HG03039 (cell line): ENCODE measurements at regions not wholly inside any gene's neighbourhood (a gene's known extent, or its start where the extent isn't known, plus 50 kb on each side); places are given as distances from the start of the nearest gene placed in this dataset.

Experiments
- ATAC-seq: cut with Tn5 transposase; IDR thresholded peaks from one replicate; pipeline ENCODE4 v1.9.1; 2021; ENCODE audit warnings: mild to moderate bottlenecking, moderate library complexity; ENCODE audit not compliant: unreplicated experiment

DNA sequence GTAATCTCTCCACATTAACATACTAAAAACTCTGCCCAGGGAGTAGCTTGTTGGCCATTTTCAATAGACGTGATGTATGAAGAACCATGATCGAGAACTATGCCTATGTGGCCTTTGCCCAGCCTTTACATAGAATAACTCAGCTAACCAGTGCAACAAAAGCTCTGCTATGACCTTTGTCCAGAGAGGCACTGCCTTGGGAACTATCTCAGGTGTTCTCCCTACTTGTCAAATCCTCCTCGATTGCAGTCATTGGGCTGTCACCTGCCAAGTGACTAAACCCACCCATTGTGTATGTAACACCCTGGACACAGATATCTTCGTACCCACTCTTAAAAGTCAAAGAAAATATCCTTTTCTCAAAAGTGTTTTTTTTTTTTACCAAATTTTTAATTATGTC is 610.3 kb upstream of the GALNTL6 start:
- ATAC-seq = no peak

GRCh38 chr4:171186700-171187099 is 626.5 kb upstream of the GALNTL6 start:
- no peak for ATAC-seq

DNA sequence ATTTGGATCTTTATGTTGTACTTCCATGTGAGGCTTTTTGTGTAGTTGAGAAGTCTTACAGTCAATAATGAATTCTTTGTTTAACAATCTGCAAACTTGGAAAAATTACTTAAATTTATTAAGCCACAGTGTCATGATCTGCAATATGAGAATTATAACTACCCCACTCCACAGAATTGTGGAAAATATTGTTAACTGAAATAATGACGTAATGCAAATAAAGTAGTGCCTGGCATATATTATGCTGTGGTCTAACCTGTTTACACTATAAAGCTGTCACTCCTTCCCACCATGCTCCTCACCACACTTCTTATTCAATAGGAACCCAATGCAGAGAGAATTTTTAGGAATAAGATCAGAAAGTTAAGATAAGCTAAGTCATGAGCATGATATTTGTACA is 632.1 kb upstream of the GALNTL6 start:
- ATAC-seq = no peak

- no peak for ATAC-seq
Observed at GRCh38 chr4:171170671-171171070, 642.5 kb upstream of the GALNTL6 start.

DNA sequence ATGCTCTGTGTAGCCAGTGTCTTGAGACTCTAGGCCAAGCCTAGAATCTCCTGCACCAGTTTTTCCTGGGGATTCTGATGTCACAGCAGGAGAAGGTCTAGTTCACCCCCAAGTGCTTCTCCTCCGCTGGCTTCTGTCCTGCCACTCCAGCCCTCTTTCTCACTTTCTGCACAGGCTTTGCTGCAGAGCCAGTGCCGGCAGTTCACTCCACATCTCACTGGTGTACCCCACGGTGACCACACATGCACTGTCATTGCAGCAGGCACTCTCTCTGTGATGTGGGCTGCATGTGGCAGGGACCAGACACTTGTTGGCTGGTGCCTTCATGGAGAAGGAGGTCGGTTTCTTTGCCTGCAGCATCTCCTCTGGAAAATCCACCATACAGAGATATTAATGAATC is 643.8 kb upstream of the GALNTL6 start:
- no peak for ATAC-seq

DNA sequence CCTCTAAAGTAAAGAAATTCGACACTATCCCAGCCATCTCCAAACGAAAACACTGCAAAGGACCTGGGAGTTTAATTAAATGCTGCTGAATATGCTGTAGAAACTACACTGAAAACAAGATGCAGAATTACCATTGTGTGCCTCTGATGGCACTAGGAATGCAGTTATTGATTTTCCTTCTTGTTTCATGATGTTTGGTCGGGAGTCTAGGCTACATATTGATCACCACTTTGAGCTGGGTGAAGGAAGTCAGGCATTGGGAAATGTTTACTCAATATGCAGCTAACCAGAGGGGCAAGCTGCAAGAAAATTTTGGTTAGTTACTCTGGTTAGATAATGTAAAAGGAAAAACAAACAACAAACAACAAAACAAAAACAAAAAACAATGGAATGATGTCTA is 650.7 kb upstream of the GALNTL6 start:
- ATAC-seq = no peak

DNA sequence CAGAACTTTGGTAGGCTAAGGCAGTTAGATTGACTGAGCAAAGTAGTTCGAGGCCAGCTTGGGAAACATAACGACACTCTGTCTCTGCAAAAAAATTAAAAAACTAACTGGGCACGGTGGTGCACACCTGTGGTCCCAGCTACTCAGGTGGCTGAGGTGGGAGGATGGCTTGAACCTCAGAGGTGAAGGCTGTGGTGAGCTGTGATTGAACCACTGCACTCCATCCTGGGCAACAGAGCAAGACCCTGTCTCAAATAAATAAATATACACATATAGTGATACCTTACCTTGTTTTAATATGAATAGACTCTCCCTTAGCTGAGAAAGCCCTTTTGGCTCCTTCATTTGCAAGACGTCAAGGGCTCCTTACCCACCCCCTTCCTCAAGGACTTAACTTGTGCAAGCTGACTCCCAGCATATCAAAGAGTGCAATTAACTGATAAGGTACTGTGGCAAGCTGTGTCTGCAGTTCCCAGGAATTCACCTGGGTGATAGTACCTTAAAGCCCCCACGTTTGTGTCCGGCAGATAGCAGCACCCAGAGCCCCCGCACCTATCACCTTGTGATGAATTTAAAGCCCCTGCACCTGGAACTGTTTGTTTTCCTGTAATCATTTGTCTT is 655.6 kb upstream of the GALNTL6 start:
- no peak for ATAC-seq

GRCh38 chr4:171142639-171143038 is 670.6 kb upstream of the GALNTL6 start:
- no peak for ATAC-seq

- ATAC-seq = no peak
Observed at GRCh38 chr4:171142045-171142444, 671.2 kb upstream of the GALNTL6 start.

DNA sequence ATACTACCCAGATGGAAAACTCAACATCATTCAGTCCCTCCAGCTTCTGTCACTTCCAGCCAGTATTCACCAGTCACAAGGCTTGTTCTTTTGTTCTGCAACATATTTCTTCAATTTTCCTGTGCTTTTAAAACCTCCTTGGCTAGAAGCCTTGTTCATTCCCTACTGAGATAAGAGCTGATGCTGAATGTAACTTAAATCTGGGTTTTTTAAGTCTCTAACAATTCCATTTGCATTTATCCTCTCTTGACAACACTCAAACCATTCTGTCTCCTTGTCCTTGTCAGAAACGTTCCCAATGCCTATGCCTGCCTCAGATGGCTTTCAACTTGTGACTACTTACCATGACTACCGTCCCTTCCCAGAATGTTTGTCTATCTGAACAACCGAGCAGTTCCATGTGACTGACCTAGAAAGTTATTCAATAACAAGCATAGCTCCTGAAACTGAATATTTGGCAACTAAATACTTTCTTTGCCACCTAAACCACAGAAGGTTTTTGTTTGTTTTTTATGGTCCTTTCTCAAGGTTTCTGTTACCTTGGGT is 682.9 kb upstream of the GALNTL6 start:
- no peak for ATAC-seq

DNA sequence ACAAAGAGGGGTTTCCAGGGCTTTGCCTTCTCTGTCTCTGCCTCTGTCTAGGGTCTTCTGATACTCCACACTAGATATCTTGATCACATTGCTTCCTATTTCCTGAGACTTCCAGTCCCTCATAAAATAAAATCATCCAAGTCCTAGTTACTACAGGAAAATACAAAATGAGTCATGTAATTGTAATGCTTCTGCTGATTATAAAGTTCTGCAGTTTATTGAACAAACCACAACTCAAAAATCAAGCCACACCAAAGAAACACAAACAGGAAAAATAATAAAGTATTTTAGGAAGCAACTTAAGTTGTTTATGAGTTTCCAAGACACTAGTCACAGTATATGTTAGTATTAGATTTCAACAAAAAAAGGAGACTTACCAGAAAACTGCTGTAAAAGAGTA is 695.1 kb upstream of the GALNTL6 start:
- ATAC-seq = no peak

- ATAC-seq = no peak
Observed at GRCh38 chr4:171117457-171117856, 695.7 kb upstream of the GALNTL6 start.

DNA sequence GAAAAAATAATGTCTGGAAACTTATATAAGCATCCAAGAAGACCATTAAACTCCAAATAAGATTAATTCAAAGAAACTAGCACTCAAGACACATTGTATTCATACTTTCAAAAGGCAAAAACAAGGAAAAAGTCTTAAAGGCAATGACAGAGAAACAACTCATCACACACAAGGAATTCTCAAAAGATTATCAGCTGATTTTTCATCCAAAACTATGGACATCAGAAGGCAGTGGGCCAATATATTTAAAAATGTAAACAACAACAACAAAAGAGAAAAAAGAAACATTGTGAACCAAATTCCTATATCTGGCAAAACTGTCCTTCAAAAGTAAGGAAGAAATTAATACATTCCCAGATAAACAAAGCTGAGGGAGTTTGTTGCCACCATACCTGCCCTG is 711.4 kb upstream of the GALNTL6 start:
- ATAC-seq = no peak

DNA sequence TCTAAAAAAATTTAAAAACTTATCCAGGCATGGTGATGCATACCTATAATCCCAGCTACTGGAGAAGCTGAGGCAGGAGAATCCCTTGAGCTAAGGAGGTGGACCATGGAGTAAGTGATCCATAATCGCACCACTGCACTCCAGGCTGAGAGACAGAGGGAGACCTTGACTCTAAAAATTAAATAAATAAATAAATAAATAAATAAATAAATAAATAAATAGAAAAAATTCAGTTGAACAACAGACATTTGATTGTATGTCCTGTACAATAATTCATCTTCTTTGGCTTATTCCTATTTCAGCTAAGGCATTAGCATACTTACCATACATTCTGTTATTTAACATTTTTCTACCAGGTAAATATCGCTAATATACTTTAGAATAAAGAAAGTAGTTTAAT is 726.1 kb upstream of the GALNTL6 start:
- no peak for ATAC-seq

- ATAC-seq = no peak
Observed at GRCh38 chr4:171067422-171067821, 745.8 kb upstream of the GALNTL6 start.

DNA sequence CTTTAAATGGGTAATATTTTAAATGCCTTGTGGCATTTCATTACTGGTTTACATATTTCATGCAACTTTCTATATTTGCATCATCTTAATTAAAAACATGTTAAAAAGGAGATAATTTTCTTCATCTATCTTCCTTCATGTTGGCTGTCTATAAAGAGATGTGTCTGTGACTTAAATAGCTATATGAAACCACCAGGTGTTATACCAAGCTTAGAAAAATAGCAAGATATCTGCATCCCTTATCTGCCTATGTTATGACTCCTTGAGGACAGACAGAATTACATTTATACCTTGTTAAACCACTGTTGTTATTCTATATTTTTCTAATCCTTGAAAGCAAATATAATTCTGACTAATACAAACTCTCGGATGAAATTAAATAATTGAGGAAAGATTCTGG is 763.8 kb upstream of the GALNTL6 start:
- no peak for ATAC-seq

DNA sequence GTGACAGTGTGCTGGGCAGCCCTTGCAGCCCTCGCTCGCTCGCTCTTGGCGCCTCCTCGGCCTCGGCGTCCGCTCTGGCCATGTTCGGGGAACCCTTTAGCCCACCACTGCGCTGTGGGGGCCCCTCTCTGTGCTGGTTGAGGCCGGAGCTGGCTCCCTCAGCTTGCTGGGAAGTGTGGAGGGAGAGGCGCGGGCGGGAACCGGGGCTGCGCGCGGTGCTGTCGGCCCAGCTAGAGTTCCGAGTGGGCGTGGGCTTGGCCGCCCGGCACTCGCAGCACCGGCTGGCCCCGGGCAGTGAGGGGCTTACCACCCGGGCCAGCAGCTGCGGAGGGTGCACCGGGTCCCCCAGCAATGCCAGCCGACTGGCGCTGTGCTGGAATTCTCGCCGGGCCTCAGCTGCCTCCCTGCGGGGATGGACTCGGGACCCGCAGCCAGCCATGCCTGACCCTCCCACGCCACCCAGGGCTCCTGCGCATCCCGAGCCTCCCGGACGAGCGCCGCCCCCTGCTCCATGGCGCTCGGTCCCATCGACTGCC is 770.1 kb upstream of the GALNTL6 start:
- no peak for ATAC-seq

DNA sequence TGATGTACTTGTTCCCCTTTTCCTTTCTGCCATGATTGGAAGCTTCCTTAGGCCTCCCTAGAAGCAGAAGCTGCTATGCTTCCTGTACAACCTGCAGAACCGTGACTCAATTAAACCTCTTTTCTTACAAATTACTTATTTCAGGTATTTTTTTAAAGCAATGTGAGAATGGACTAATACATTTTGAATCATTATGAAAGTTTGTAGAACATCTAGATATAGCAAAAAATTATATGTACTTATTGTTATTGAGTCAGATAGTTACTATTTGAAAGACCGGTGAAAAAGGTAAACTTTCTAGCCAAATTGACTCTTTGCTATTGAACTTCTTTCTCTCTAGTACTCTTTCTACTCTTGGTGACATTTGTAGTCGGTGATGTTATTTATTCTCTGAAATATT is 777.3 kb upstream of the GALNTL6 start:
- ATAC-seq = no peak

DNA sequence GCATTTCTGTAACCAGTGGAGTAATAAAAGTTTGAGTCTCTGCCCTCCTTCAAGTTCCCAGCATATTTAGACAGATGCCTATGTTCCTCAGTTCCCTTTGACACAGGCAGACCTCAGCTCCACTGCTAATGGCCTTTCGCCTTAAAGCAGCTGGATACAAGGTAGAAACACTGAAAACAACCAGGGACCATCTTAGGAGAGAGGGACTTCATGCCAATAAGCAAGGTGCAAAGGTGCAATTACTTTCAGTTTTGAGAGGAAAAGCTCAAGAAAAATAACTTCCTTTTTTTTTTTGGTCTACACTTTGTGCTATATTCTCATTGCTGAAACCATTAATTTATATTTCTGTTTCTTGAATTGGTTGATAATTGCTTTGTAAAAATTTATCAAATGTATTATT is 781.9 kb upstream of the GALNTL6 start:
- no peak for ATAC-seq

- no peak for ATAC-seq
Observed at GRCh38 chr4:171025776-171026175, 787.4 kb upstream of the GALNTL6 start.

DNA sequence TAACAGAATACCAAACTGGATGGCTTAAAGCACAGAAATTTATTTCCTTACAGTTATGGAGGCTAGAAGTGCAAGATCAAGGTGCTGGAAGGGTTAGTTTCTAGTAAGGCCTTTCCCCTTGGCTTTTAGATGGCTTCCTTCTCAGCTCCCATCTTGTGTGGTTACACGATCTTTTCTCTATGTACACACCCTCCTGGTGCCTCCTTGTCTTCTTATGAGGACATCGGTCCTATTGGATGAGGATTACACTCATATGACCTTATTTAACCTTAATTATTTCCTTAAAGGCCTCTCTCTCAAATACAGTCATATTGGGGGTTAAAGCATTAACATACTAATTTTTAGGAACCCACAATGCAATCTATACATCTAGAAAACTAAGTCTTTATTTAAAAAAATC is 787.9 kb upstream of the GALNTL6 start:
- ATAC-seq = no peak

GRCh38 chr4:171024720-171025303 is 788.4 kb upstream of the GALNTL6 start:
- ATAC-seq = no peak

- no peak for ATAC-seq
Observed at GRCh38 chr4:171022824-171023230, 790.4 kb upstream of the GALNTL6 start.
